PC-3 (cell line): ENCODE measurements at regions not wholly inside any gene's neighbourhood (a gene's known extent, or its start where the extent isn't known, plus 50 kb on each side); places are given as distances from the start of the nearest gene placed in this dataset.
A peak's percentile ranks its signal among the peaks of the same experiment; 100 is the strongest.

Experiments used
- ATAC-seq: fragments of 200-7000 bp; cut with Tn5 transposase; 2 replicates; pipeline ENCODE4 v1.9.1; 2020; ENCODE audit warnings: mild to moderate bottlenecking, moderate library complexity
- BruUV-seq: library from RNA; stranded (reverse); fragments of 400-500 nt; replicated peaks from 2 replicates; lab custom pipeline; 2021; lab: Mats Ljungman, UMichigan
- CTCF ChIA-PET: fragments of 300-600 bp; sonication (Branson Sonifier 250); formaldehyde crosslinking; loops from one replicate; lab custom pipeline; 2022; ENCODE audit warnings: antibody characterized with exemption; lab: Charles Lee
- POLR2A ChIA-PET: fragments of 300-600 bp; sonication (Branson Sonifier 250); formaldehyde crosslinking; loops from one replicate; lab custom pipeline; 2022; ENCODE audit warnings: antibody characterized with exemption; ENCODE audit not compliant: unreplicated experiment; lab: Charles Lee
- DNase-seq: peaks from one replicate; pipeline ENCODE4 v3.0.0-alpha.2; 2015
- H2AFZ ChIP-seq: fragments of 300-600 bp; sonication (generic); 2 replicates; pipeline ENCODE4 v1.6.0; 2016; ENCODE audit warnings: antibody characterized with exemption, low read length
- H3F3A ChIP-seq: fragments of 300-600 bp; sonication (generic); one replicate; pipeline ENCODE4 v1.6.0; 2017; ENCODE audit warnings: antibody characterized with exemption, low read length, control low read depth, mild to moderate bottlenecking; ENCODE audit not compliant: unreplicated experiment
- H3K27ac ChIP-seq: fragments of 300-600 bp; sonication (generic); 2 replicates; pipeline ENCODE4 v1.5.1; 2016; ENCODE audit warnings: mild to moderate bottlenecking, low read length
- H3K27me3 ChIP-seq: fragments of 300-600 bp; sonication (generic); 2 replicates; pipeline ENCODE4 v1.6.1; 2016; ENCODE audit warnings: low read length, mixed read lengths
- H3K36me3 ChIP-seq: fragments of 300-600 bp; sonication (generic); 2 replicates; pipeline ENCODE4 v1.6.1; 2016; ENCODE audit warnings: low read depth, mixed run types, low read length, mixed read lengths
- H3K4me1 ChIP-seq: fragments of 300-600 bp; sonication (generic); 2 replicates; pipeline ENCODE4 v1.5.1; 2016; ENCODE audit warnings: low read length; ENCODE audit not compliant: insufficient read depth
- H3K4me2 ChIP-seq: fragments of 300-600 bp; sonication (generic); 2 replicates; pipeline ENCODE4 v1.6.0; 2016; ENCODE audit warnings: low read length
- H3K4me3 ChIP-seq: fragments of 300-600 bp; sonication (generic); 2 replicates; pipeline ENCODE4 v1.5.1; 2016; ENCODE audit warnings: mild to moderate bottlenecking, low read length, mixed read lengths
- H3K79me2 ChIP-seq: fragments of 300-600 bp; sonication (generic); 2 replicates; pipeline ENCODE4 v1.6.1; 2017; ENCODE audit warnings: low read length, mixed read lengths
- H3K9ac ChIP-seq: fragments of 300-600 bp; sonication (generic); 2 replicates; pipeline ENCODE4 v1.6.0; 2016; ENCODE audit warnings: mild to moderate bottlenecking, low read length
- H3K9me2 ChIP-seq: fragments of 300-600 bp; sonication (generic); replicated peaks from 2 replicates; pipeline ENCODE4 v1.6.1; 2016; ENCODE audit warnings: mixed run types, low read length, mixed read lengths
- H3K9me3 ChIP-seq: fragments of 300-600 bp; sonication (generic); 2 replicates; pipeline ENCODE4 v1.6.1; 2016; ENCODE audit warnings: low read length, mixed read lengths
- H4K20me1 ChIP-seq: fragments of 300-600 bp; sonication (generic); 2 replicates; pipeline ENCODE4 v1.6.1; 2016; ENCODE audit warnings: low read length, mixed read lengths
- CTCF ChIP-seq: fragments of 300-600 bp; sonication (generic); conservative IDR thresholded peaks from 2 replicates; pipeline ENCODE4 v1.5.1; 2017; ENCODE audit warnings: antibody characterized with exemption, low read depth, mild to moderate bottlenecking, low read length
- EZH2 ChIP-seq: fragments of 300-600 bp; sonication (generic); IDR thresholded peaks from one replicate; pipeline ENCODE4 v1.6.1; 2017; ENCODE audit warnings: antibody characterized with exemption, mild to moderate bottlenecking, low read length; ENCODE audit not compliant: unreplicated experiment
- EZH2phosphoT487 ChIP-seq: fragments of 300-600 bp; sonication (generic); IDR thresholded peaks from 2 replicates; pipeline ENCODE4 v1.6.1; 2018; ENCODE audit warnings: mild to moderate bottlenecking, antibody characterized with exemption, low read length, borderline replicate concordance
- intact Hi-C: fragments of 100-400 bp; cut with micrococcal nuclease; formaldehyde crosslinking; loops from 2 replicates; pipeline ENCODE4 v1.9.0; 2023

GRCh38 chr14:34220921-34221320, 241.1 kb downstream of the SPTSSA start:
- no peak for ATAC-seq

DNA sequence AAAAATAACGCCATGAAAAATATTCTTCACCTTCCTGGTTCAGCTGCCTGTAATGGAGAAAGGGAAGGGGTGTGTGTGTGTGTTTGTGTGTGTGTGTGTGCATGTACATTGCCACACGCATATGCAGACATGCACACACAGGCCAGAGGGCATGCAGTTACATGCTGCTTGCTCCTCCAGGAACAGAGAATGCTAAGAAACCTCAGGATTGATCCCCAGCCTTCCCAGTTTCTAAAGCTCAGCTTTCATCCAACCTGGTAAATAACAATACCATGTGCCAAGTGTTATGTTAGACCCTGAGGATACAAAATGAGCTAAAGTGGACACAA, 241.7 kb downstream of the SPTSSA start:
- H3K4me2 ChIP-seq: no peak overlapping the region
- no peaks in the 10 kb centered on the region for H3F3A ChIP-seq
- DNase-seq (no peak), ATAC-seq (no peak)
- H4K20me1 ChIP-seq: no peaks in the 10 kb centered on the region
- no peaks in the 10 kb centered on the region for H3K27me3 ChIP-seq
- H3K79me2 ChIP-seq: no peaks in the 10 kb centered on the region
- intact Hi-C loops: no loop called here
- POLR2A ChIA-PET: no interaction called here
- no peaks in the 10 kb centered on the region for H3K9me2 ChIP-seq
- TF ChIP-seq EZH2: no peak
- H3K9ac ChIP-seq: no peak overlapping the region
- H3K4me1 ChIP-seq: peaks cover 23% of the 10 kb centered on the region
- no peak overlapping the region for H3K27ac ChIP-seq
- H3K9me3 ChIP-seq: no peaks in the 10 kb centered on the region
- no peak overlapping the region for H2AFZ ChIP-seq
- H3K4me3 ChIP-seq: no peak overlapping the region
- BruUV-seq: no TSS peak
- CTCF ChIA-PET: no interaction called here
- H3K36me3 ChIP-seq: no peaks in the 10 kb centered on the region

More at GRCh38 chr14:34220921-34221320, 241.1 kb downstream of the SPTSSA start:
- DNase-seq: no peak
- BruUV-seq: no TSS peak
- CTCF ChIA-PET: no interaction called here
- Histone ChIP-seq H3F3A (no peaks in the 10 kb centered on the region), H3K36me3 (no peaks in the 10 kb centered on the region), H3K4me3 (no peak overlapping the region), H3K4me1 (peaks cover 20% of the 10 kb centered on the region), H3K9ac (no peak overlapping the region), H2AFZ (no peak overlapping the region), H3K4me2 (no peak overlapping the region), H3K9me2 (no peaks in the 10 kb centered on the region), H3K27me3 (no peaks in the 10 kb centered on the region), H3K9me3 (no peaks in the 10 kb centered on the region), H3K79me2 (no peaks in the 10 kb centered on the region), H4K20me1 (no peaks in the 10 kb centered on the region), H3K27ac (no peak overlapping the region)
- intact Hi-C loops: no loop called here
- TF ChIP-seq EZH2 (no peak), CTCF (no peak), EZH2phosphoT487 (no peak)
- POLR2A ChIA-PET: no interaction called here

- H2AFZ ChIP-seq: no peak overlapping the region
- ATAC-seq (no peak), DNase-seq (peak; percentile 20)
- H3K9me2 ChIP-seq: no peaks in the 10 kb centered on the region
- H3F3A ChIP-seq: no peaks in the 10 kb centered on the region
- no peaks in the 10 kb centered on the region for H4K20me1 ChIP-seq
- intact Hi-C loops: no loop called here
- no peaks in the 10 kb centered on the region for H3K79me2 ChIP-seq
- peaks cover 26% of the 10 kb centered on the region for H3K4me1 ChIP-seq
- ChIA-PET CTCF (no interaction called here), POLR2A (no interaction called here)
- no peak overlapping the region for H3K4me2 ChIP-seq
- no peak overlapping the region for H3K4me3 ChIP-seq
- H3K27ac ChIP-seq: no peak overlapping the region
- no peak overlapping the region for H3K9ac ChIP-seq
- BruUV-seq: no TSS peak
- no peaks in the 10 kb centered on the region for H3K36me3 ChIP-seq
- no peaks in the 10 kb centered on the region for H3K27me3 ChIP-seq
- no peaks in the 10 kb centered on the region for H3K9me3 ChIP-seq
- no peak for TF ChIP-seq EZH2phosphoT487
- no peak for TF ChIP-seq CTCF
- TF ChIP-seq EZH2: no peak
These were observed 242.2 kb downstream of the SPTSSA start for GRCh38 chr14:34219661-34220377.
